Right lobe of liver (tissue), 4 donors: ENCODE measurements at regions not wholly inside any gene's neighbourhood (a gene's known extent, or its start where the extent isn't known, plus 50 kb on each side); places are given as distances from the start of the nearest gene placed in this dataset.

Experiments used
- CTCF ChIP-seq, 4 donors: fragments of 200-600 bp in 3 of 4; fragments of 450-650 bp in 1 of 4; IDR thresholded peaks; one replicate each; pipeline versions ENCODE4 v1.5.1 to v1.8.0; 2016 to 2022; ENCODE audit warnings: antibody characterized with exemption in 4 of 4, mild to moderate bottlenecking in 2 of 4
- POLR2A ChIP-seq: fragments of 450-650 bp; IDR thresholded peaks from one replicate; pipeline ENCODE4 v1.6.1; 2017; ENCODE audit warnings: antibody characterized with exemption, mild to moderate bottlenecking
- donor health status: DM: no; HTN: no; CAD: no.
- donor health status: DM: no; HTN: no; CAD: no.
- donor health status: DM: no; HTN: yes; CAD: no.

GRCh38 chr4:114100288-114101031 lies 121.0 kb upstream of the ARSJ start:
- no peak for TF ChIP-seq CTCF (IDR thresholded peaks at IDR 0.05)
- no peak for TF ChIP-seq POLR2A
